ENCODE measurements at regions not wholly inside any gene's neighbourhood (a gene's known extent, or its start where the extent isn't known, plus 50 kb on each side); places are given as distances from the start of the nearest gene placed in this dataset.
"Not testable (repeated sequence)": the region's sequence is repeated elsewhere in the genome, so short reads cannot be mapped to it uniquely, and the experiment has no call there.

DNA sequence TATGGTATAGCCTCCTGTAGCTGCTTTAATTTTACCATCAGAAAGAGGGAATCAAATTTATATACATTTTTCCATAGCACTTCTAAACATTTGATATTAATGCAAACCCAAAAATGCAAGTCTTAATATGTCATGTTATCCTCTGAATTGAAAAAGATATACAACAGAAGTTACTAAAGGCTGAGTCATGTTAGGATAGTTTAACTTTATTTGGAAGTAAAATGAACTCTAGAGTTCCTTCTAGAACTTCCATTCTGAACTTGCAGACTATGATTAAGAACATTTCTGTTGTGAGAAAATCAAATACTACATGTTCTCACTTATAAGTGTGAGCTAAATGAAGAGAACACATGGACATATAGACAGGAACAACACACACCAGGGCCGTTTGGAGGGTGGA, 317.3 kb upstream of the PRR16 start:
- no peak overlapping the region for H3K23ac ChIP-seq (ENCODE audit: low read length)

DNA sequence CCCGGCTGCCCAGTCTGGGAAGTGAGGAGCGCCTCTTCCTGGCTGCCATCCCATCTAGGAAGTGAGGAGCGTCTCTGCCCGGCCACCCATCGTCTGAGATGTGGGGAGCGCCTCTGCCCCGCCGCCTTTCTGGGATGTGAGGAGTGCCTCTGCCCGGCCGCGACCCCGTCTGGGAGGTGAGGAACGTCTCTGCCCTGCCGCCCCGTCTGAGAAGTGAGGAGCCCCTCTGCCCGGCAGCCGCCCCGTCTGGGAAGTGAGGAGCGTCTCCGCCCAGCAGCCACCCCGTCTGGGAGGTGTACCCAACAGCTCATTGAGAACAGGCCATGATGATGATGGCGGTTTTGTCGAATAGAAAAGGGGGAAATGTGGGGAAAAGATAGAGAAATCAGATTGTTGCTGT, 316.2 kb upstream of the PRR16 start:
- H3K9ac ChIP-seq (ENCODE audit: low read length); H3K18ac ChIP-seq (ENCODE audit: low read length); H2BK120ac ChIP-seq (ENCODE audit: insufficient read depth, low read length, poor library complexity); H3K27ac ChIP-seq (ENCODE audit: low read depth, low read length); H3K4me2 ChIP-seq (ENCODE audit: low read length); H3K79me2 ChIP-seq (ENCODE audit: control insufficient read depth, insufficient read depth, low read length, poor library complexity); H3K23ac ChIP-seq (ENCODE audit: low read length); H3K36me3 ChIP-seq (ENCODE audit: control insufficient read depth in 1 of 2, insufficient read depth in 2 of 2, low read length in 2 of 2); H2BK5ac ChIP-seq (ENCODE audit: low read depth, low read length, poor library complexity); H4K91ac ChIP-seq (ENCODE audit: low read depth, low read length); H3K4me3 ChIP-seq (ENCODE audit: low read depth, low read length); H2AFZ ChIP-seq (ENCODE audit: insufficient read depth, low read length, poor library complexity); H3K14ac ChIP-seq (ENCODE audit: low read length); H3K27me3 ChIP-seq (ENCODE audit: insufficient read depth, low read length); H3K79me1 ChIP-seq (ENCODE audit: low read length); H3K9me3 ChIP-seq (ENCODE audit: insufficient read depth, low read depth, low read length); H4K8ac ChIP-seq (ENCODE audit: low read depth, low read length); H3K4me1 ChIP-seq (ENCODE audit: control insufficient read depth in 1 of 2, insufficient read depth in 2 of 2, low read length in 2 of 2); H2AK5ac ChIP-seq (ENCODE audit: low read length); H3K4ac ChIP-seq (ENCODE audit: low read depth, low read length); H2BK12ac ChIP-seq (ENCODE audit: low read length); DNase-seq; H4K12ac ChIP-seq (ENCODE audit: low read depth, low read length): not testable (repeated sequence)
- no CpG with 5 or more reads among the region's 23 CpGs for WGBS (ENCODE audit: extremely low coverage, insufficient coverage, insufficient read length)

More for the DNA sequence above, 317.3 kb upstream of the PRR16 start:
- no peak overlapping the region for H2BK12ac ChIP-seq (ENCODE audit: low read length)
- H3K4me1 ChIP-seq (ENCODE audit: control insufficient read depth in 1 of 2, insufficient read depth in 2 of 2, low read length in 2 of 2): no peaks in the 10 kb centered on the region
- no peak overlapping the region for H3K18ac ChIP-seq (ENCODE audit: low read length)
- H3K79me1 ChIP-seq (ENCODE audit: low read length): no peaks in the 10 kb centered on the region
- no peak overlapping the region for H2AK5ac ChIP-seq (ENCODE audit: low read length)
- no peaks in the 10 kb centered on the region for H3K36me3 ChIP-seq (ENCODE audit: control insufficient read depth in 1 of 2, insufficient read depth in 2 of 2, low read length in 2 of 2)
- no peak overlapping the region for H3K14ac ChIP-seq (ENCODE audit: low read length)
- no peak overlapping the region for H3K4me3 ChIP-seq (ENCODE audit: low read depth, low read length)
- no peak for DNase-seq
- H4K91ac ChIP-seq (ENCODE audit: low read depth, low read length): no peak overlapping the region
- H3K9ac ChIP-seq (ENCODE audit: low read length): no peak overlapping the region
- H2AFZ ChIP-seq (ENCODE audit: insufficient read depth, low read length, poor library complexity): no peak overlapping the region
- H4K12ac ChIP-seq (ENCODE audit: low read depth, low read length): no peak overlapping the region
- no peaks in the 10 kb centered on the region for H3K79me2 ChIP-seq (ENCODE audit: control insufficient read depth, insufficient read depth, low read length, poor library complexity)
- H2BK5ac ChIP-seq (ENCODE audit: low read depth, low read length, poor library complexity): no peak overlapping the region
- no peak overlapping the region for H2BK120ac ChIP-seq (ENCODE audit: insufficient read depth, low read length, poor library complexity)
- H3K9me3 ChIP-seq (ENCODE audit: insufficient read depth, low read depth, low read length): peaks cover 6% of the 10 kb centered on the region
- no CpG with 5 or more reads among the region's 1 CpG for WGBS (ENCODE audit: extremely low coverage, insufficient coverage, insufficient read length)
- H3K4me2 ChIP-seq (ENCODE audit: low read length): no peak overlapping the region
- H3K4ac ChIP-seq (ENCODE audit: low read depth, low read length): no peak overlapping the region
- no peaks in the 10 kb centered on the region for H3K27me3 ChIP-seq (ENCODE audit: insufficient read depth, low read length)
- H3K27ac ChIP-seq (ENCODE audit: low read depth, low read length): no peak overlapping the region
- H4K8ac ChIP-seq (ENCODE audit: low read depth, low read length): no peak overlapping the region

DNA sequence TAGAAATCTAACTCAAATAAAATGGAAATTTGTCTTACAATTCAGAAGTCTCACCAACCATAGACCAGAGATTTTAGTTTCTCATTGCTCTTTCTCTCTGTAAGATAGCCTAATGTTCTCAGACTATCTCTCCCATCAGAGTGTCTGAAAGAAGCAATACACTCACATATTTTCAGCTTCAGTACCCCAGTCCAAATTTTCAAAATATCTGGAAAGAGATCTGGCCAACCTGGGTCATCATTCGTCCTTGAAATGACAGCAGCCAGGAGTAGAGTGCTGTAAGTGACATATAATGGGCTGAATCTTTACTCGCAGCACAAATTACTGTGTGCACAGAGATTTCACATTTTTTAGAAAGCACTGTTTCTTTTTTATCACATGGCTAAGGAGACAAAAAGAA, 313.3 kb upstream of the PRR16 start:
- Histone ChIP-seq H4K12ac (ENCODE audit: low read depth, low read length) (no peak overlapping the region), H2BK5ac (ENCODE audit: low read depth, low read length, poor library complexity) (no peak overlapping the region), H3K9ac (ENCODE audit: low read length) (no peak overlapping the region), H3K9me3 (ENCODE audit: insufficient read depth, low read depth, low read length) (no peaks in the 10 kb centered on the region), H2AK5ac (ENCODE audit: low read length) (no peak overlapping the region), H3K4me2 (ENCODE audit: low read length) (no peak overlapping the region), H4K8ac (ENCODE audit: low read depth, low read length) (no peak overlapping the region), H4K91ac (ENCODE audit: low read depth, low read length) (no peak overlapping the region), H3K14ac (ENCODE audit: low read length) (no peak overlapping the region), H3K4ac (ENCODE audit: low read depth, low read length) (no peak overlapping the region), H3K23ac (ENCODE audit: low read length) (no peak overlapping the region), H2AFZ (ENCODE audit: insufficient read depth, low read length, poor library complexity) (no peak overlapping the region), H3K79me2 (ENCODE audit: control insufficient read depth, insufficient read depth, low read length, poor library complexity) (no peaks in the 10 kb centered on the region), H3K27me3 (ENCODE audit: insufficient read depth, low read length) (no peaks in the 10 kb centered on the region), H3K4me3 (ENCODE audit: low read depth, low read length) (no peak overlapping the region), H3K18ac (ENCODE audit: low read length) (no peak overlapping the region), H3K36me3 (ENCODE audit: control insufficient read depth in 1 of 2, insufficient read depth in 2 of 2, low read length in 2 of 2) (no peaks in the 10 kb centered on the region), H3K4me1 (ENCODE audit: control insufficient read depth in 1 of 2, insufficient read depth in 2 of 2, low read length in 2 of 2) (no peaks in the 10 kb centered on the region), H2BK120ac (ENCODE audit: insufficient read depth, low read length, poor library complexity) (no peak overlapping the region), H2BK12ac (ENCODE audit: low read length) (no peak overlapping the region), H3K79me1 (ENCODE audit: low read length) (no peaks in the 10 kb centered on the region), H3K27ac (ENCODE audit: low read depth, low read length) (no peak overlapping the region)
- no peak for DNase-seq
- no CpG with 5 or more reads among the region's 2 CpGs for WGBS (ENCODE audit: extremely low coverage, insufficient coverage, insufficient read length)

DNA sequence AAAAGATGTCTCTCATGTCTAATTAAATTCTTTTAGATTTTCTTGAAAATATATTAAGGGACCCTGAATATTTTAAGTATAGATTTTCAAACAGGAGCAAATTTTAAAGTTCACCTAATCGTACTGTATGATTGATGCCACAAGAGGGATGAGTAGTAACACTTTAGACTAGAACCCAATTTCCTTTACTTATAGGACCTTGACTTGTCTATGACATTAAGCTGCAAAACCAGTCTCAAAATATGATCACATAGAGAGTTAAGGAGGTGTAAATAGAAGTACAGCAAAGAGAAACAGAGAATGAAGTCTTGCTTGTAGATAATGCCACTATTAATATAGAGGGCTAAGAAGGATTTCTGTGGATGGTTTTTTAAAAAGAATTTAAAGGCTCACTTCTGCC, 312.9 kb upstream of the PRR16 start:
- no peak overlapping the region for H3K4me2 ChIP-seq (ENCODE audit: low read length)
- H3K14ac ChIP-seq (ENCODE audit: low read length): no peak overlapping the region
- no peak overlapping the region for H2BK120ac ChIP-seq (ENCODE audit: insufficient read depth, low read length, poor library complexity)
- no peak overlapping the region for H4K91ac ChIP-seq (ENCODE audit: low read depth, low read length)
- no peaks in the 10 kb centered on the region for H3K4me1 ChIP-seq (ENCODE audit: control insufficient read depth in 1 of 2, insufficient read depth in 2 of 2, low read length in 2 of 2)
- H3K18ac ChIP-seq (ENCODE audit: low read length): no peak overlapping the region
- H3K79me1 ChIP-seq (ENCODE audit: low read length): no peaks in the 10 kb centered on the region
- no peaks in the 10 kb centered on the region for H3K27me3 ChIP-seq (ENCODE audit: insufficient read depth, low read length)
- H2BK12ac ChIP-seq (ENCODE audit: low read length): no peak overlapping the region
- no peak overlapping the region for H3K4ac ChIP-seq (ENCODE audit: low read depth, low read length)
- no peak overlapping the region for H2AK5ac ChIP-seq (ENCODE audit: low read length)
- no peak overlapping the region for H3K9ac ChIP-seq (ENCODE audit: low read length)
- no peak overlapping the region for H4K12ac ChIP-seq (ENCODE audit: low read depth, low read length)
- H3K79me2 ChIP-seq (ENCODE audit: control insufficient read depth, insufficient read depth, low read length, poor library complexity): no peaks in the 10 kb centered on the region
- H4K8ac ChIP-seq (ENCODE audit: low read depth, low read length): no peak overlapping the region
- H3K36me3 ChIP-seq (ENCODE audit: control insufficient read depth in 1 of 2, insufficient read depth in 2 of 2, low read length in 2 of 2): no peaks in the 10 kb centered on the region
- no peaks in the 10 kb centered on the region for H3K9me3 ChIP-seq (ENCODE audit: insufficient read depth, low read depth, low read length)
- no peak overlapping the region for H3K27ac ChIP-seq (ENCODE audit: low read depth, low read length)
- no peak overlapping the region for H2AFZ ChIP-seq (ENCODE audit: insufficient read depth, low read length, poor library complexity)
- no CpG with 5 or more reads among the region's 1 CpG for WGBS (ENCODE audit: extremely low coverage, insufficient coverage, insufficient read length)
- H3K23ac ChIP-seq (ENCODE audit: low read length): no peak overlapping the region
- no peak overlapping the region for H3K4me3 ChIP-seq (ENCODE audit: low read depth, low read length)
- DNase-seq: no peak
- no peak overlapping the region for H2BK5ac ChIP-seq (ENCODE audit: low read depth, low read length, poor library complexity)

Data from trophoblast cell (in vitro differentiated cells and primary cell).